OCI-LY7 (cell line): ENCODE measurements at regions not wholly inside any gene's neighbourhood (a gene's known extent, or its start where the extent isn't known, plus 50 kb on each side); places are given as distances from the start of the nearest gene placed in this dataset.

ENCODE experiments used
- CTCF ChIP-seq: fragments of 200-600 bp; sonication (generic); conservative IDR thresholded peaks from 2 replicates; pipeline ENCODE4 v1.5.1; 2014; ENCODE audit warnings: mild to moderate bottlenecking, antibody characterized with exemption, low read length, moderate library complexity, mixed read lengths
- EZH2phosphoT487 ChIP-seq: fragments of 200-600 bp; sonication (generic); IDR thresholded peaks from 2 replicates; pipeline ENCODE4 v1.6.1; 2018; ENCODE audit warnings: low read depth, borderline replicate concordance, mild to moderate bottlenecking, mixed run types, antibody characterized with exemption, low read length, moderate library complexity, mixed read lengths

GRCh38 chr1:198893141-198893540 lies 254.3 kb downstream of the PTPRC start:
- no peak for TF ChIP-seq CTCF
- TF ChIP-seq EZH2phosphoT487, result no peak
